ENCODE measurements at regions not wholly inside any gene's neighbourhood (a gene's known extent, or its start where the extent isn't known, plus 50 kb on each side); places are given as distances from the start of the nearest gene placed in this dataset.
A peak's percentile ranks its signal among the peaks of the same experiment; 100 is the strongest.

GRCh38 chr12:104399740-104400612, 56.8 kb upstream of the CHST11 start:
- Histone ChIP-seq H4K8ac (ENCODE audit: low read length) (no peak overlapping the region), H3K9ac (ENCODE audit: low read length) (no peak overlapping the region), H3K27ac (ENCODE audit: low read length, poor library complexity, severe bottlenecking) (no peak overlapping the region), H2AK5ac (ENCODE audit: low read length, severe bottlenecking) (no peak overlapping the region), H3K4me1 (ENCODE audit: control insufficient read depth, insufficient read depth, low read depth, low read length) (no peaks in the 10 kb centered on the region), H3K18ac (ENCODE audit: low read depth in 1 of 2, low read length in 2 of 2) (no peak overlapping the region), H3K14ac (ENCODE audit: low read length in 2 of 2) (no peak overlapping the region), H3K23ac (ENCODE audit: low read length in 2 of 2) (no peak overlapping the region), H3K27me3 (ENCODE audit: control insufficient read depth in 1 of 2, insufficient read depth in 1 of 2, low read length in 2 of 2) (peaks cover 0 to 4% of the 10 kb centered on the region in 2 experiments), H3K4me2 (ENCODE audit: low read length, poor library complexity, severe bottlenecking) (no peak overlapping the region), H3K4me3 (ENCODE audit: insufficient read depth in 1 of 2, low read depth in 1 of 2, low read length in 2 of 2) (no peak overlapping the region), H3K9me3 (ENCODE audit: control insufficient read depth, low read length) (peaks cover 7% of the 10 kb centered on the region), H2AFZ (ENCODE audit: low read depth, low read length) (no peak overlapping the region), H4K91ac (ENCODE audit: low read length) (no peak overlapping the region), H2BK5ac (ENCODE audit: low read depth, low read length, poor library complexity, severe bottlenecking) (no peak overlapping the region), H2BK12ac (ENCODE audit: low read length in 2 of 2) (no peak overlapping the region), H2BK120ac (ENCODE audit: low read depth, low read length) (no peak overlapping the region), H3K36me3 (ENCODE audit: control insufficient read depth in 1 of 2, insufficient read depth in 2 of 2, low read depth in 1 of 2, low read length in 2 of 2) (no peaks in the 10 kb centered on the region), H3K79me1 (replicated peaks; ENCODE audit: low read length, poor library complexity, severe bottlenecking) (no peaks in the 10 kb centered on the region), H2BK15ac (ENCODE audit: low read depth, poor library complexity, severe bottlenecking) (no peak overlapping the region), H3K4ac (ENCODE audit: low read depth in 1 of 2, low read length in 2 of 2) (no peak overlapping the region)
- no peak for DNase-seq
- 90% methylated on average over 5 of the region's 5 CpGs for WGBS

DNA sequence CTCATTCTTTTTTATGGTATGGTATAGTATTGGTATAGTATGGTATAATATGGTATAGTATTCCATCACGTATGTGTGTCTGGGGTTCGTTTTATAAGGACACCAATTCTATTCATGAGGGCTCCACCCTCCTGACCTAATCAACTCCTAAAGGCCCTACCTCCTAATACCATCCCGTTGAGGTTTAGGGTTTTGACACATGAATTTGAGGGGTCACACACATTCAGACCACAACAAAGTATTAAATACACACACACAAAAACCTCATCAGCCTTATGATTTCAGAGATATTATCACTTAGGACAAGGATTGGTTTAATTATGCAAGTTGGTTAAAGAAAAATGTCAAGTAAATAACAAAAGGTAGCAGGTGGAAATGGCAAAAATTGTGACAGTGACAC, 54.1 kb upstream of the CHST11 start:
- Histone ChIP-seq H3K36me3 (ENCODE audit: control insufficient read depth in 1 of 2, insufficient read depth in 2 of 2, low read depth in 1 of 2, low read length in 2 of 2) (no peaks in the 10 kb centered on the region), H3K18ac (ENCODE audit: low read depth in 1 of 2, low read length in 2 of 2) (no peak overlapping the region), H4K91ac (ENCODE audit: low read length) (no peak overlapping the region), H3K4me2 (ENCODE audit: low read length, poor library complexity, severe bottlenecking) (no peak overlapping the region), H3K14ac (ENCODE audit: low read length in 2 of 2) (peak overlapping the region in 1 of 2 experiments; percentile 39), H2BK120ac (ENCODE audit: low read depth, low read length) (no peak overlapping the region), H3K79me1 (replicated peaks; ENCODE audit: low read length, poor library complexity, severe bottlenecking) (no peaks in the 10 kb centered on the region), H2BK12ac (ENCODE audit: low read length in 2 of 2) (no peak overlapping the region), H3K9me3 (ENCODE audit: control insufficient read depth, low read length) (peaks cover 11% of the 10 kb centered on the region), H3K4ac (ENCODE audit: low read depth in 1 of 2, low read length in 2 of 2) (no peak overlapping the region), H2AFZ (ENCODE audit: low read depth, low read length) (no peak overlapping the region), H3K27me3 (ENCODE audit: control insufficient read depth in 1 of 2, insufficient read depth in 1 of 2, low read length in 2 of 2) (no peaks in the 10 kb centered on the region), H4K8ac (ENCODE audit: low read length) (no peak overlapping the region), H2BK5ac (ENCODE audit: low read depth, low read length, poor library complexity, severe bottlenecking) (no peak overlapping the region), H3K4me3 (ENCODE audit: insufficient read depth in 1 of 2, low read depth in 1 of 2, low read length in 2 of 2) (no peak overlapping the region), H3K23ac (ENCODE audit: low read length in 2 of 2) (no peak overlapping the region), H3K27ac (ENCODE audit: low read length, poor library complexity, severe bottlenecking) (no peak overlapping the region), H2AK5ac (ENCODE audit: low read length, severe bottlenecking) (no peak overlapping the region), H3K9ac (ENCODE audit: low read length) (no peak overlapping the region), H3K4me1 (ENCODE audit: control insufficient read depth, insufficient read depth, low read depth, low read length) (no peaks in the 10 kb centered on the region), H2BK15ac (ENCODE audit: low read depth, poor library complexity, severe bottlenecking) (no peak overlapping the region)
- no peak for DNase-seq
- WGBS = 81% methylated on average over 3 of the region's 3 CpGs

DNA sequence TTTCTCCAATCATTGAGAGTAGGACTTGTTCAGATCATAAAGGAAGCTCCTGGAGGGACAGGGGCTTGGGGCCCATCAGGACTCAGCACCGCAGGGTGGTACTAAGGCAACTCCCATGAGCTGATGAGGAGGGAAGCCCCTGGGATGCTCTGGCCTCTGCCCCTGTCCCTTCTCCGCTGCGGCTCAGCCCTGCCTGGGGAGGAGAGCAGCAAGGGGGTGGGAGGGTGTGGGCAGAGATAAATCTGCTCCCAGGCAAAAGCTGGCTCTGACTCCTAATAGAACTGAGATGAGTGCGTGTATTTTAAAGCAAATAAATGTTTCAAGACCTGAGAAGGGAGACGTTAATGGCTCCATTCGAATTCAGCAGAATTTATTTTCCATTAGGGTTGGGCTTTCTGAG, 52.0 kb upstream of the CHST11 start:
- no peak overlapping the region for H2BK5ac ChIP-seq (ENCODE audit: low read depth, low read length, poor library complexity, severe bottlenecking)
- H3K18ac ChIP-seq (ENCODE audit: low read depth in 1 of 2, low read length in 2 of 2) = no peak overlapping the region
- no peaks in the 10 kb centered on the region for H3K79me1 ChIP-seq (replicated peaks; ENCODE audit: low read length, poor library complexity, severe bottlenecking)
- H2BK15ac ChIP-seq (ENCODE audit: low read depth, poor library complexity, severe bottlenecking) = no peak overlapping the region
- H3K14ac ChIP-seq (ENCODE audit: low read length in 2 of 2) = no peak overlapping the region
- H3K4ac ChIP-seq (ENCODE audit: low read depth in 1 of 2, low read length in 2 of 2) = no peak overlapping the region
- no peak overlapping the region for H2AFZ ChIP-seq (ENCODE audit: low read depth, low read length)
- H3K9ac ChIP-seq (ENCODE audit: low read length) = no peak overlapping the region
- H3K36me3 ChIP-seq (ENCODE audit: control insufficient read depth in 1 of 2, insufficient read depth in 2 of 2, low read depth in 1 of 2, low read length in 2 of 2) = no peaks in the 10 kb centered on the region
- H3K27ac ChIP-seq (ENCODE audit: low read length, poor library complexity, severe bottlenecking) = no peak overlapping the region
- peaks cover 2% of the 10 kb centered on the region for H3K4me1 ChIP-seq (ENCODE audit: control insufficient read depth, insufficient read depth, low read depth, low read length)
- H3K27me3 ChIP-seq (ENCODE audit: control insufficient read depth in 1 of 2, insufficient read depth in 1 of 2, low read length in 2 of 2) = no peaks in the 10 kb centered on the region
- H3K4me2 ChIP-seq (ENCODE audit: low read length, poor library complexity, severe bottlenecking) = no peak overlapping the region
- H3K9me3 ChIP-seq (ENCODE audit: control insufficient read depth, low read length) = peaks cover 11% of the 10 kb centered on the region
- WGBS = 93% methylated on average over 6 of the region's 6 CpGs
- no peak for DNase-seq
- no peak overlapping the region for H3K23ac ChIP-seq (ENCODE audit: low read length in 2 of 2)
- H2AK5ac ChIP-seq (ENCODE audit: low read length, severe bottlenecking) = no peak overlapping the region
- no peak overlapping the region for H2BK12ac ChIP-seq (ENCODE audit: low read length in 2 of 2)
- no peak overlapping the region for H4K8ac ChIP-seq (ENCODE audit: low read length)
- no peak overlapping the region for H2BK120ac ChIP-seq (ENCODE audit: low read depth, low read length)
- H3K4me3 ChIP-seq (ENCODE audit: insufficient read depth in 1 of 2, low read depth in 1 of 2, low read length in 2 of 2) = no peak overlapping the region
- H4K91ac ChIP-seq (ENCODE audit: low read length) = no peak overlapping the region

DNA sequence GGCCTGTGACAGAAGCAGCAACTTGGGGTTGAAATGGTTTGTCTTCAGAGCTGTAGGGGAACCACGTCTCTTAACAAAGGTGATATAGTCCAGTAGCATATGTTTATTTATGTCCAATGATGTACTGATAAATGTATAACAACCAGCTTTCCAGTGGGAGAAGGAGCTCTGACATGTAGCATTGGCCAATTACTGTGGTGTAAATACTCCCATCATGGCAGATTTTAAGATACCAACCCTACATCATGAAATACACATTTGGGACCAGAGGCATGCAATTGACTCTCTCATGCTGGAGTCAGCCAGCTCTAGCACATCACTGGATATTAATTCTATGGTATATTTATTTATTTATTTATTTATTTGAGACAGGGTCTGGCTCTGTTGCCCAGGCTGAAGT, 50.6 kb upstream of the CHST11 start:
- Histone ChIP-seq H2BK12ac (ENCODE audit: low read length in 2 of 2) (no peak overlapping the region), H3K36me3 (ENCODE audit: control insufficient read depth in 1 of 2, insufficient read depth in 2 of 2, low read depth in 1 of 2, low read length in 2 of 2) (no peaks in the 10 kb centered on the region), H2BK15ac (ENCODE audit: low read depth, poor library complexity, severe bottlenecking) (no peak overlapping the region), H3K27me3 (ENCODE audit: control insufficient read depth in 1 of 2, insufficient read depth in 1 of 2, low read length in 2 of 2) (no peaks in the 10 kb centered on the region), H3K9me3 (ENCODE audit: control insufficient read depth, low read length) (peaks cover 5% of the 10 kb centered on the region), H2AK5ac (ENCODE audit: low read length, severe bottlenecking) (no peak overlapping the region), H3K4ac (ENCODE audit: low read depth in 1 of 2, low read length in 2 of 2) (no peak overlapping the region), H3K4me3 (ENCODE audit: insufficient read depth in 1 of 2, low read depth in 1 of 2, low read length in 2 of 2) (no peak overlapping the region), H4K91ac (ENCODE audit: low read length) (no peak overlapping the region), H2BK120ac (ENCODE audit: low read depth, low read length) (no peak overlapping the region), H2BK5ac (ENCODE audit: low read depth, low read length, poor library complexity, severe bottlenecking) (no peak overlapping the region), H4K8ac (ENCODE audit: low read length) (no peak overlapping the region), H3K23ac (ENCODE audit: low read length in 2 of 2) (no peak overlapping the region), H3K27ac (ENCODE audit: low read length, poor library complexity, severe bottlenecking) (no peak overlapping the region), H3K14ac (ENCODE audit: low read length in 2 of 2) (no peak overlapping the region), H3K4me2 (ENCODE audit: low read length, poor library complexity, severe bottlenecking) (no peak overlapping the region), H3K4me1 (ENCODE audit: control insufficient read depth, insufficient read depth, low read depth, low read length) (peaks cover 2% of the 10 kb centered on the region), H3K9ac (ENCODE audit: low read length) (no peak overlapping the region), H2AFZ (ENCODE audit: low read depth, low read length) (no peak overlapping the region), H3K79me1 (replicated peaks; ENCODE audit: low read length, poor library complexity, severe bottlenecking) (no peaks in the 10 kb centered on the region), H3K18ac (ENCODE audit: low read depth in 1 of 2, low read length in 2 of 2) (no peak overlapping the region)
- DNase-seq = no peak
- WGBS = no CpG with 5 or more reads among the region's 1 CpG
